Ecto neural progenitor cell (in vitro differentiated cells): ENCODE measurements at regions not wholly inside any gene's neighbourhood (a gene's known extent, or its start where the extent isn't known, plus 50 kb on each side); places are given as distances from the start of the nearest gene placed in this dataset.

Source experiments
- DNase-seq: peaks from one replicate; pipeline ENCODE4 v3.0.0-alpha.2; 2018; ENCODE audit warnings: low spot score

GRCh38 chr5:164688437-164688836, 1183.0 kb downstream of the MAT2B start:
- DNase-seq = no peak

GRCh38 chr5:164708831-164709230, 1203.4 kb downstream of the MAT2B start:
- DNase-seq = no peak

GRCh38 chr5:164713682-164714081, 1208.3 kb downstream of the MAT2B start:
- DNase-seq = no peak

- DNase-seq = no peak
Observed at GRCh38 chr5:164721116-164721515, 1215.7 kb downstream of the MAT2B start.

GRCh38 chr5:164721656-164722055, 1216.2 kb downstream of the MAT2B start:
- no peak for DNase-seq

- no peak for DNase-seq
Observed at GRCh38 chr5:164722702-164723101, 1217.3 kb downstream of the MAT2B start.

- no peak for DNase-seq
Observed at GRCh38 chr5:164727012-164727411, 1221.6 kb downstream of the MAT2B start.

GRCh38 chr5:164728733-164729132, 1223.3 kb downstream of the MAT2B start:
- no peak for DNase-seq

- no peak for DNase-seq
Observed at GRCh38 chr5:164735334-164735733, 1229.9 kb downstream of the MAT2B start.

- DNase-seq = no peak
Observed at GRCh38 chr5:164741376-164741775, 1236.0 kb downstream of the MAT2B start.

- no peak for DNase-seq
Observed at GRCh38 chr5:164742025-164742424, 1236.6 kb downstream of the MAT2B start.

GRCh38 chr5:164746723-164747122, 1241.3 kb downstream of the MAT2B start:
- DNase-seq = no peak

GRCh38 chr5:164747371-164747770, 1242.0 kb downstream of the MAT2B start:
- no peak for DNase-seq

- DNase-seq = no peak
Observed at GRCh38 chr5:164748861-164749260, 1243.4 kb downstream of the MAT2B start.

- no peak for DNase-seq
Observed at GRCh38 chr5:164753434-164753833, 1248.0 kb downstream of the MAT2B start.

GRCh38 chr5:164763206-164763605, 1257.8 kb downstream of the MAT2B start:
- no peak for DNase-seq

GRCh38 chr5:164772122-164772521, 1266.7 kb downstream of the MAT2B start:
- no peak for DNase-seq

- no peak for DNase-seq
Observed at GRCh38 chr5:164784230-164784629, 1278.8 kb downstream of the MAT2B start.

GRCh38 chr5:164798110-164798509, 1292.7 kb downstream of the MAT2B start:
- no peak for DNase-seq

GRCh38 chr5:164799391-164799790, 1294.0 kb downstream of the MAT2B start:
- DNase-seq = no peak

- DNase-seq = no peak
Observed at GRCh38 chr5:164801910-164802309, 1296.5 kb downstream of the MAT2B start.

- DNase-seq = no peak
Observed at GRCh38 chr5:164809821-164810220, 1304.4 kb downstream of the MAT2B start.

GRCh38 chr5:164818445-164818844, 1313.0 kb downstream of the MAT2B start:
- DNase-seq = no peak

GRCh38 chr5:164824671-164825070, 1319.3 kb downstream of the MAT2B start:
- DNase-seq = no peak

GRCh38 chr5:164832516-164832915, 1327.1 kb downstream of the MAT2B start:
- DNase-seq = no peak
